ENCODE measurements at regions not wholly inside any gene's neighbourhood (a gene's known extent, or its start where the extent isn't known, plus 50 kb on each side); places are given as distances from the start of the nearest gene placed in this dataset.

- no peak for TF ChIP-seq CTCF (IDR thresholded peaks at IDR 0.05; ENCODE audit: insufficient read depth, low read depth, low read length, missing control alignments)
These were observed 807.0 kb downstream of the TLE4 start for GRCh38 chr9:80378669-80379293.

GRCh38 chr9:80376180-80376579 is 804.4 kb downstream of the TLE4 start:
- TF ChIP-seq CTCF (IDR thresholded peaks at IDR 0.05; ENCODE audit: insufficient read depth, low read depth, low read length, missing control alignments): no peak
- DNase-seq (ENCODE audit: low read depth): no peak
- no peak overlapping the region for H3K4me3 ChIP-seq (ENCODE audit: low read length)

More at GRCh38 chr9:80378669-80379293, 807.0 kb downstream of the TLE4 start:
- DNase-seq (ENCODE audit: low read depth): peak; percentile 85
- H3K4me3 ChIP-seq (ENCODE audit: low read length): no peak overlapping the region

- DNase-seq (ENCODE audit: low read depth): no peak
- TF ChIP-seq CTCF (IDR thresholded peaks at IDR 0.05; ENCODE audit: insufficient read depth, low read depth, low read length, missing control alignments): no peak
These were observed 803.7 kb downstream of the TLE4 start for GRCh38 chr9:80375477-80375876.

GRCh38 chr9:80369641-80370040 is 797.9 kb downstream of the TLE4 start:
- TF ChIP-seq CTCF (IDR thresholded peaks at IDR 0.05; ENCODE audit: insufficient read depth, low read depth, low read length, missing control alignments): no peak
- DNase-seq (ENCODE audit: low read depth): peak; percentile 79

More at GRCh38 chr9:80375477-80375876, 803.7 kb downstream of the TLE4 start:
- no peak overlapping the region for H3K4me3 ChIP-seq (ENCODE audit: low read length)

GRCh38 chr9:80366626-80367025 is 794.9 kb downstream of the TLE4 start:
- DNase-seq (ENCODE audit: low read depth): no peak
- H3K4me3 ChIP-seq (ENCODE audit: low read length): no peak overlapping the region
- no peak for TF ChIP-seq CTCF (IDR thresholded peaks at IDR 0.05; ENCODE audit: insufficient read depth, low read depth, low read length, missing control alignments)

More at GRCh38 chr9:80369641-80370040, 797.9 kb downstream of the TLE4 start:
- H3K4me3 ChIP-seq (ENCODE audit: low read length): no peak overlapping the region

- TF ChIP-seq CTCF (IDR thresholded peaks at IDR 0.05; ENCODE audit: insufficient read depth, low read depth, low read length, missing control alignments): no peak
- no peak overlapping the region for H3K4me3 ChIP-seq (ENCODE audit: low read length)
- no peak for DNase-seq (ENCODE audit: low read depth)
These were observed 788.4 kb downstream of the TLE4 start for GRCh38 chr9:80359941-80360881.
